ENCODE measurements at regions not wholly inside any gene's neighbourhood (a gene's known extent, or its start where the extent isn't known, plus 50 kb on each side); places are given as distances from the start of the nearest gene placed in this dataset.

DNA sequence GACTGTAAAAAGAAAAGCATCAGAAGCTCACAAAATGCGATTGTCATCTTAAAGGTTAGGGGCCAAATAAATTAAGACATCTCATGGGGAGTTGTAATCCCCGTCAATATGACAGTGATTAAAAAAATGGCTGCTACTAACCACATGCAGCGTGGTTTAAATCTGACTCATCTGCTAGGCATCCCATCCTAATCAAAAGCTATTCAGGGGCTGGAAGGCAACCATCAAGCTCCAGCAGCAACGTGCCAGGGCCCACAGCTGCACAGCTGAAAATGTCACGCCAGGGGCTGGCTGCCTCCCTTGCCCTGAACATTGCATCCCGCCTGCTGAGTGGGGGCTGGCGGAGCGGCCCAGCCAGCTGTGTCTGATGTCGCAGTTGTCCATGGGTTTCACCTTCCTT, 66.3 kb upstream of the FRMD4A start:
- TF ChIP-seq, protein P1, sequence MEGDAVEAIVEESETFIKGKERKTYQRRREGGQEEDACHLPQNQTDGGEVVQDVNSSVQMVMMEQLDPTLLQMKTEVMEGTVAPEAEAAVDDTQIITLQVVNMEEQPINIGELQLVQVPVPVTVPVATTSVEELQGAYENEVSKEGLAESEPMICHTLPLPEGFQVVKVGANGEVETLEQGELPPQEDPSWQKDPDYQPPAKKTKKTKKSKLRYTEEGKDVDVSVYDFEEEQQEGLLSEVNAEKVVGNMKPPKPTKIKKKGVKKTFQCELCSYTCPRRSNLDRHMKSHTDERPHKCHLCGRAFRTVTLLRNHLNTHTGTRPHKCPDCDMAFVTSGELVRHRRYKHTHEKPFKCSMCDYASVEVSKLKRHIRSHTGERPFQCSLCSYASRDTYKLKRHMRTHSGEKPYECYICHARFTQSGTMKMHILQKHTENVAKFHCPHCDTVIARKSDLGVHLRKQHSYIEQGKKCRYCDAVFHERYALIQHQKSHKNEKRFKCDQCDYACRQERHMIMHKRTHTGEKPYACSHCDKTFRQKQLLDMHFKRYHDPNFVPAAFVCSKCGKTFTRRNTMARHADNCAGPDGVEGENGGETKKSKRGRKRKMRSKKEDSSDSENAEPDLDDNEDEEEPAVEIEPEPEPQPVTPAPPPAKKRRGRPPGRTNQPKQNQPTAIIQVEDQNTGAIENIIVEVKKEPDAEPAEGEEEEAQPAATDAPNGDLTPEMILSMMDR (IDR thresholded peaks at IDR 0.05; ENCODE audit: insufficient read depth, missing control alignments) = no peak
- FAIRE-seq = no peak
- DNase-seq (ENCODE audit: insufficient read length, low spot score) = no peak

DNA sequence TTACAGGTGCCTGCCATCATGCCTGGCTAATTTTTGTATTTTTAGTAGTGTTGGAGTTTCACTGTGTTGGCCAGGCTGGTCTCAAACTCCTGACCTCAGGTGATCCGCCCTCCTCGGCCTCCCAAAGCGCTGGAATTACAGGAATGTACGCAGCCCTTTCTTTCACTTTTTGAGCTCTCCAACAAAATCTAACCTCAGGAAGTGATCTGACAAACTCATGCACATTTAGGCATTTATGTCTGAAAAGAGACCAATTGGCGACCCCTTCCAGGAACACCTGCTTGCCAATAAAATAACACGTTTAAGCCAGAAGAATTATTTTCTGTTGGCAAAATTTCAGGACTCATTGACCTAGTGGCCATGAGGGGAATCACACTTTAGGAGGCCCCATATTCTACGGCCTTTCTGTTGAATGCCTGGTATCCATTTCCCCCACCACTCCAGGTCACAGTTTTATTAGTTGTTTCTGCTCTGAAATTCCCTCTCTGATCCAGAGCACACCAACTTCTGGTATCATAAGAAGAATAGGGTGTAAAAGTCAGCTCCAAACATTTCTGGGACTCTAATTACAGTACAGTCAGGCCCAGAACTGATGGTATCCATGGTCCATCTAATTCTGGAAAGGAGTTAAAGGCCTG, 65.8 kb upstream of the FRMD4A start:
- no peak for DNase-seq (ENCODE audit: insufficient read length, low spot score)
- FAIRE-seq = no peak
- TF ChIP-seq, protein P1 (IDR thresholded peaks at IDR 0.05; ENCODE audit: insufficient read depth, missing control alignments) = no peak

DNA sequence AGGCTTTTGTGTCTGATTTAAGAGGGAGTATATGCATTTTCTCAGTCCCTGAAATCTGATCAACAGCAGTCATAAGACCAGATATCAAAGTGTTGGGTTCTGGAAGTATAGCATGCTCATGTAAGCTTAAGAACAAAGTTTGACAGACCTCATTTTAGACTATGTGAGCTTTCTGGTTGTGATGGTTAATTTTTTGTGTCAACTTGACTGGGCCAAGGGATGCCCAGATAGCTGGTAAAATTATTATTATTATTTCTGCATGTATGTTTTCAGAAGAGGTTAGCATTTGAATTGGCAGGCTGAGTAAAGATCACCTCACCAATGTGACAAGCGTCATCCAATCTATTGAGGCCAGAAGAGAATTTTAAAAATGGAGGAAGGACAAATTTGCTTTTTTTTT, 63.5 kb upstream of the FRMD4A start:
- FAIRE-seq (no peak), DNase-seq (ENCODE audit: insufficient read length, low spot score) (no peak)
- TF ChIP-seq, protein P1 (IDR thresholded peaks at IDR 0.05; ENCODE audit: insufficient read depth, missing control alignments) = no peak

DNA sequence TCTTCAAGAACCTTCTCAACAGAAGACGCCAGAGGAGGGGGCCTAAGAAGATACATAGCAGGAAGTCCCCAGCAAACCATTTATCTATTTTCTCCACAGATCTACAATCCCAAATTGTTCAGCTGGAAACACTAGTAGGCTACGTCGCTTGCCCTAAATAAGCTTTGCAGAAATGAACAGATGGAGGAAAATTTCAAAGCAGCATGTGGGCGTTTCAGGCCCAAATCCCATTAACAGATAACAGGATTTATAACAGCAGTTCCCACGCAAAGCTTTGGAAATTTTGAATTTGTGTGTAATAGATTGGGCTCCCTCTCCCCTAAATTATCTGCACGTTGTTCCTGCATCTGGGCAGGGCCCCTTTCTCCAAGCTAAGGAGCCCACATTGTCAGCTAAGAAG, 60.6 kb upstream of the FRMD4A start:
- DNase-seq (ENCODE audit: insufficient read length, low spot score) (no peak), FAIRE-seq (no peak)
- TF ChIP-seq, protein P1 (IDR thresholded peaks at IDR 0.05; ENCODE audit: insufficient read depth, missing control alignments) = no peak

DNA sequence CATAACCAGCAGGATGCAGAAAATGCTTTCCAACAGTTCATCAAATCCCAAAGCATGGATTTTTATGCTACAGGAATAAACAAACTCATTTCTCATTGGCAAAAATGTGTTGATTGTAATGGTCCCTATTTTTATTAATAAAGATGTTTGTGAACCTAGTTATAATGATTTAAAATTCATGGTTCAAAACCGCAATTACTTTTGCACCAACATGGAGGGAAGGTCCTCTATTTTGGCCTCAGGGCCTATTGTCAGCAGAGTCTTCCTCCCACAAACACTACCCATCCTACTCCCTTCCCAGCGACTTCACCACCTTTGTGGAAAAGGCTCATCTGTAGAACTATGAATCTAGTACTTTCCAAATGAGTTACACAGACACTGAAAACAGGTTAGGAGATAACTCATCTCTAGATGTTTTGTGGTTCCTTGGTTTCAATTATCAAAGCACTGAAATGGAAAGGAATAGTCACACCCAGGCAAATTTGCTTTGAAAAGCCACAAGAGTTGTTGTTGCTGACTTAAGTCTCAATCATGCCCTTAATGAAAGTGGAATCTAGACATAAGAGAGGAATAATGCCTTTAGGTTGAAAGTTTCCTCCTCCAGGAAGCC, 59.4 kb upstream of the FRMD4A start:
- DNase-seq (ENCODE audit: insufficient read length, low spot score) (no peak), FAIRE-seq (no peak)
- TF ChIP-seq, protein P1 (IDR thresholded peaks at IDR 0.05; ENCODE audit: insufficient read depth, missing control alignments) = no peak

DNA sequence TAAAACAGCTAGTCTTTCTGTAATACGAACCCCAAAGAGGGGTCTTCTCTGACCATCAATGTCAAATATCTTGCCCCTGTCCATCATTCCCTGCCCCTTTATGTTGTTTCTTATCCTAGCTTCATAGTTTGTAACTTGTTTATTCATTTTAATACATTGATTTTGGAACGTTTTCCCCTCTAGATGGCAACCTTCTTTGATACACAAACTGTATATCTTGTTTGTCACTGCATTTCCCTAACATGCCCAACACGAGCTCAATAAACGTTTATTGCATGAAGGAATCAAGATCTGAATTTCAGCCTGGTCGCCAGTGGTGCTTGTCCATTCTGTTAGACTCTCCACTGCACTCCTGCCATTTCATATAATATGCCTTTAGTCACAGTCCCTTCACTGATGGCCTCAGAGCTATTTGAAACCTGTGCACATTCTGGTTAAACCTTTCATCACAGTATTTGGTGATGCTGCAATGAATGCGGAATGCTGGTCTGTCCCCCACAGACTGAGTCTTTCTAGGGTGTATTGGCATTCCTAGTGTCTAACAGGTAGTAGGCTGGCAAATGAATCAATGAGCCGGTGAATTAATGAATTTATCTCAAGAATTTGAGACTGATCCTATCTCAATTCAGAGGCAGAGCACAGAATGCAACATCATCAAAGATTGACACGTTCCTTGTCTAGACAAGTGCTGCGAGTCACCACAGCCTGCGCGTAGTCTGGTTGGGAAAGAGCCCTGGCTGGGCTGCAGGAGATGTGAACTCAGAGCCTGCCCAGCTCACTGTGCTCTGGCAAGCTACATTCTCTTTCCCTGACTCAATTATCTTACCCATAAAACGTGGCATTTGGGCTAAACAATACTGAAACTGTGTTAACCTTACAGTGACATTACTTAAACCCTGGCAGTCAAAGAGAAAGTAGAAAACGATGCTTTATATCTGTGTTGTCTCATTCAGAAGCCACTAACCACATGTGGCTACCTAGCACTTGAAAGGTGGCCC, 55.2 kb upstream of the FRMD4A start:
- DNase-seq (ENCODE audit: insufficient read length, low spot score) (no peak), FAIRE-seq (no peak)
- TF ChIP-seq, protein P1 (IDR thresholded peaks at IDR 0.05; ENCODE audit: insufficient read depth, missing control alignments) = no peak
